Right forelimb (tissue), 1 donor: ENCODE measurements at regions not wholly inside any gene's neighbourhood (a gene's known extent, or its start where the extent isn't known, plus 50 kb on each side); places are given as distances from the start of the nearest gene placed in this dataset.
A peak's percentile ranks its signal among the peaks of the same experiment; 100 is the strongest.

Experiments
- DNase-seq: peaks from one replicate; pipeline ENCODE4 v3.0.0-alpha.2; 2018

- DNase-seq, result no peak
Observed at GRCh38 chr2:188853307-188853706, 120.9 kb upstream of the COL3A1 start.

- no peak for DNase-seq
Observed at GRCh38 chr2:188865681-188866080, 108.5 kb upstream of the COL3A1 start.

- no peak for DNase-seq
Observed at GRCh38 chr2:188869550-188869949, 104.6 kb upstream of the COL3A1 start.

- no peak for DNase-seq
Observed at GRCh38 chr2:188870289-188870688, 103.9 kb upstream of the COL3A1 start.

GRCh38 chr2:188875104-188875503, 99.1 kb upstream of the COL3A1 start:
- DNase-seq, result no peak

- DNase-seq, result no peak
Observed at GRCh38 chr2:188878716-188879115, 95.5 kb upstream of the COL3A1 start.

GRCh38 chr2:188880740-188881139, 93.4 kb upstream of the COL3A1 start:
- no peak for DNase-seq

GRCh38 chr2:188881434-188881833, 92.7 kb upstream of the COL3A1 start:
- no peak for DNase-seq

- DNase-seq, result no peak
Observed at GRCh38 chr2:188884046-188884445, 90.1 kb upstream of the COL3A1 start.

GRCh38 chr2:188884517-188884916, 89.7 kb upstream of the COL3A1 start:
- no peak for DNase-seq

- no peak for DNase-seq
Observed at GRCh38 chr2:188889187-188889586, 85.0 kb upstream of the COL3A1 start.

- DNase-seq, result no peak
Observed at GRCh38 chr2:188890755-188891154, 83.4 kb upstream of the COL3A1 start.

- DNase-seq, result no peak
Observed at GRCh38 chr2:188892636-188893035, 81.5 kb upstream of the COL3A1 start.

GRCh38 chr2:188893972-188894371, 80.2 kb upstream of the COL3A1 start:
- DNase-seq, result no peak

- DNase-seq, result no peak
Observed at GRCh38 chr2:188894979-188895378, 79.2 kb upstream of the COL3A1 start.

- peak; percentile 52 for DNase-seq
Observed at GRCh38 chr2:188897096-188897495, 77.1 kb upstream of the COL3A1 start.

GRCh38 chr2:188898261-188898660, 75.9 kb upstream of the COL3A1 start:
- no peak for DNase-seq

GRCh38 chr2:188902901-188903491, 71.2 kb upstream of the COL3A1 start:
- DNase-seq, result no peak

GRCh38 chr2:188903740-188904139, 70.4 kb upstream of the COL3A1 start:
- DNase-seq, result no peak

GRCh38 chr2:188909036-188909435, 65.1 kb upstream of the COL3A1 start:
- DNase-seq, result no peak

GRCh38 chr2:188916736-188917135, 57.4 kb upstream of the COL3A1 start:
- no peak for DNase-seq

GRCh38 chr2:188917632-188918031, 56.5 kb upstream of the COL3A1 start:
- DNase-seq, result no peak

GRCh38 chr2:188919824-188920223, 54.3 kb upstream of the COL3A1 start:
- no peak for DNase-seq

- DNase-seq, result no peak
Observed at GRCh38 chr2:188922191-188922590, 52.0 kb upstream of the COL3A1 start.
